Natural killer cell (primary cell): ENCODE measurements at regions not wholly inside any gene's neighbourhood (a gene's known extent, or its start where the extent isn't known, plus 50 kb on each side); places are given as distances from the start of the nearest gene placed in this dataset.

Source experiments
- ATAC-seq, 3 donors: fragments of 150-1000 bp in 2 of 3; fragments of 200-7000 bp in 1 of 3; cut with Tn5 transposase; 1 replicate in 1 of 3; 2 replicates in 2 of 3; pipeline ENCODE4 v1.10.0; 2021; ENCODE audit warnings: mild to moderate bottlenecking in 2 of 3, moderate library complexity in 2 of 3
- DNase-seq, 2 donors: peaks; one replicate each; pipeline versions ENCODE4 v3.0.0 to v3.0.0-alpha.2; 2013 to 2021; ENCODE audit warnings: mixed read lengths in 1 of 2
- H3K27ac ChIP-seq: one replicate; pipeline ENCODE4 v1.5.1; 2013; ENCODE audit warnings: mild to moderate bottlenecking, low read length
- H3K27me3 ChIP-seq: one replicate; pipeline ENCODE4 v1.6.1; 2013; ENCODE audit warnings: low read length; ENCODE audit not compliant: control insufficient read depth, insufficient read depth
- H3K36me3 ChIP-seq: one replicate; pipeline ENCODE4 v1.6.1; 2013; ENCODE audit warnings: low read length; ENCODE audit not compliant: control insufficient read depth, insufficient read depth
- H3K4me1 ChIP-seq: one replicate; pipeline ENCODE4 v1.6.1; 2013; ENCODE audit warnings: low read length; ENCODE audit not compliant: control insufficient read depth, insufficient read depth
- H3K4me3 ChIP-seq: one replicate; pipeline ENCODE4 v1.5.1; 2013; ENCODE audit warnings: low read length
- H3K9me3 ChIP-seq: one replicate; pipeline ENCODE4 v1.6.1; 2013; ENCODE audit warnings: low read length; ENCODE audit not compliant: control insufficient read depth, insufficient read depth
- H3K27ac Mint-ChIP-seq, 2 donors: one replicate each; pipeline ENCODE4 v1.8.0; 2022; ENCODE audit warnings: mild to moderate bottlenecking in 2 of 2, mixed read lengths in 2 of 2, moderate library complexity in 1 of 2
- H3K27me3 Mint-ChIP-seq, 2 donors: one replicate each; pipeline ENCODE4 v1.8.0; 2022; ENCODE audit warnings: low read depth in 2 of 2, mixed read lengths in 2 of 2
- H3K36me3 Mint-ChIP-seq: one replicate; pipeline ENCODE4 v1.8.0; 2022; ENCODE audit warnings: mixed read lengths
- H3K4me1 Mint-ChIP-seq, 2 donors: one replicate each; pipeline ENCODE4 v1.8.0; 2022; ENCODE audit warnings: mixed read lengths in 2 of 2
- H3K4me3 Mint-ChIP-seq: one replicate; pipeline ENCODE4 v1.8.0; 2022; ENCODE audit warnings: mild to moderate bottlenecking, moderate library complexity, mixed read lengths
- H3K9me3 Mint-ChIP-seq, 2 donors: one replicate each; pipeline ENCODE4 v1.8.0; 2022; ENCODE audit warnings: mixed read lengths in 2 of 2
- WGBS: methylation state at CpG from one replicate; pipeline ENCODE4 v1.1.7; 2013; ENCODE audit warnings: missing lambda C conversion rate; ENCODE audit not compliant: insufficient coverage; 5-methylcytosine and 5-hydroxymethylcytosine counted together
- intact Hi-C: fragments of 100-400 bp; cut with micrococcal nuclease; formaldehyde crosslinking; loops from one replicate; pipeline ENCODE4 v1.14.2; 2022
- TF ChIP-seq, protein P1 (sequence below): fragments of 200-600 bp; IDR thresholded peaks from one replicate; pipeline ENCODE4 v1.8.0; 2022; ENCODE audit warnings: antibody characterized with exemption

GRCh38 chr1:222168621-222169020 lies 379.3 kb downstream of the HHIPL2 start:
- H3K27me3 Mint-ChIP-seq, result peaks cover 0 to 11% of the 10 kb centered on the region in 2 donors
- H3K27ac ChIP-seq, result no peak overlapping the region
- H3K27me3 ChIP-seq, result no peaks in the 10 kb centered on the region
- H3K4me3 ChIP-seq, result no peak overlapping the region
- peaks cover 0 to 5% of the 10 kb centered on the region in 2 donors for H3K4me1 Mint-ChIP-seq
- H3K4me3 Mint-ChIP-seq, result no peak overlapping the region
- ATAC-seq, result no peak
- DNase-seq, result no peak
- 90% methylated on average over 1 of the region's 1 CpG for WGBS
- peaks cover 10% of the 10 kb centered on the region for H3K9me3 ChIP-seq
- no peaks in the 10 kb centered on the region for H3K36me3 Mint-ChIP-seq
- H3K4me1 ChIP-seq, result peaks cover 5% of the 10 kb centered on the region
- no peak overlapping the region for H3K27ac Mint-ChIP-seq
- intact Hi-C loops, result no loop called here
- no peaks in the 10 kb centered on the region for H3K9me3 Mint-ChIP-seq
- TF ChIP-seq, protein P1, sequence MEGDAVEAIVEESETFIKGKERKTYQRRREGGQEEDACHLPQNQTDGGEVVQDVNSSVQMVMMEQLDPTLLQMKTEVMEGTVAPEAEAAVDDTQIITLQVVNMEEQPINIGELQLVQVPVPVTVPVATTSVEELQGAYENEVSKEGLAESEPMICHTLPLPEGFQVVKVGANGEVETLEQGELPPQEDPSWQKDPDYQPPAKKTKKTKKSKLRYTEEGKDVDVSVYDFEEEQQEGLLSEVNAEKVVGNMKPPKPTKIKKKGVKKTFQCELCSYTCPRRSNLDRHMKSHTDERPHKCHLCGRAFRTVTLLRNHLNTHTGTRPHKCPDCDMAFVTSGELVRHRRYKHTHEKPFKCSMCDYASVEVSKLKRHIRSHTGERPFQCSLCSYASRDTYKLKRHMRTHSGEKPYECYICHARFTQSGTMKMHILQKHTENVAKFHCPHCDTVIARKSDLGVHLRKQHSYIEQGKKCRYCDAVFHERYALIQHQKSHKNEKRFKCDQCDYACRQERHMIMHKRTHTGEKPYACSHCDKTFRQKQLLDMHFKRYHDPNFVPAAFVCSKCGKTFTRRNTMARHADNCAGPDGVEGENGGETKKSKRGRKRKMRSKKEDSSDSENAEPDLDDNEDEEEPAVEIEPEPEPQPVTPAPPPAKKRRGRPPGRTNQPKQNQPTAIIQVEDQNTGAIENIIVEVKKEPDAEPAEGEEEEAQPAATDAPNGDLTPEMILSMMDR, result no peak
- no peaks in the 10 kb centered on the region for H3K36me3 ChIP-seq

- Histone ChIP-seq H3K27me3 (no peaks in the 10 kb centered on the region), H3K36me3 (no peaks in the 10 kb centered on the region), H3K9me3 (peaks cover 10% of the 10 kb centered on the region), H3K4me3 (no peak overlapping the region), H3K27ac (no peak overlapping the region), H3K4me1 (peaks cover 5% of the 10 kb centered on the region)
- TF ChIP-seq, protein P1, result no peak
- intact Hi-C loops, result loop anchor here (1.0 kb wide), 1 partner anchor 72 kb away; no protein-coding TSS in a partner anchor
- no peak for DNase-seq
- Mint-ChIP-seq H3K36me3 (no peaks in the 10 kb centered on the region), H3K27me3 (peaks cover 0 to 11% of the 10 kb centered on the region in 2 donors), H3K4me1 (peaks cover 0 to 5% of the 10 kb centered on the region in 2 donors), H3K9me3 (no peaks in the 10 kb centered on the region), H3K27ac (no peak overlapping the region), H3K4me3 (no peak overlapping the region)
- ATAC-seq, result no peak
- 86% methylated on average over 1 of the region's 1 CpG for WGBS
Observed at GRCh38 chr1:222167896-222168295, 380.0 kb downstream of the HHIPL2 start.

DNA sequence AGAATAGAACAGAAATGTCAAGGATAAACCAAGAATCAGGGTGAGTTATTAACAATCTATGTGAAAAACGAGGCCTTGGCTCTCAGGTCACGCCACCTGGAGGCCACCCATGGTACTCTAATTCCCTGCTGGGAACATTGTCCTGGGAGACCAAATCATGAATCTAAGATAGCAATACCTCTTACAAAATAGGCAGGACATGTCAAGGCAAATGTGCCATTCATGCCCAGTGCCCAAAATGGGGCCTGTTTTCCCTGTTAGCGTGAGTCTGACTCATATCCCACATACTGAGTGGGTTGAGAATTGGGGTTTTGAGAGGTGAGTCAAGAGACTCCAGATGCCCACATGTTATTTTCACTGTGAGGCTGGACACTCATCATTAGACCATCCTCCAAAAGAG lies 380.8 kb downstream of the HHIPL2 start:
- peak in 2 of 3 donors; percentile 26 to 50 for ATAC-seq
- TF ChIP-seq, protein P1, result peak; percentile 63
- Mint-ChIP-seq H3K36me3 (no peaks in the 10 kb centered on the region), H3K27me3 (peaks cover 0 to 11% of the 10 kb centered on the region in 2 donors), H3K9me3 (no peaks in the 10 kb centered on the region), H3K4me3 (no peak overlapping the region), H3K27ac (no peak overlapping the region), H3K4me1 (peaks cover 0 to 5% of the 10 kb centered on the region in 2 donors)
- H3K27me3 ChIP-seq, result no peaks in the 10 kb centered on the region
- peaks cover 10% of the 10 kb centered on the region for H3K9me3 ChIP-seq
- 77% methylated on average over 2 of the region's 3 CpGs for WGBS
- H3K4me1 ChIP-seq, result peaks cover 5% of the 10 kb centered on the region
- intact Hi-C loops, result loop anchor here (1.0 kb wide), 1 partner anchor 71 kb away; no protein-coding TSS in a partner anchor
- DNase-seq, result peak; percentile 21 to 26
- no peak overlapping the region for H3K4me3 ChIP-seq
- no peak overlapping the region for H3K27ac ChIP-seq
- H3K36me3 ChIP-seq, result no peaks in the 10 kb centered on the region

GRCh38 chr1:222165629-222166028 lies 382.3 kb downstream of the HHIPL2 start:
- no peaks in the 10 kb centered on the region for H3K36me3 Mint-ChIP-seq
- Histone ChIP-seq H3K4me3 (no peak overlapping the region), H3K4me1 (peaks cover 1% of the 10 kb centered on the region), H3K27ac (no peak overlapping the region), H3K27me3 (no peaks in the 10 kb centered on the region), H3K36me3 (no peaks in the 10 kb centered on the region), H3K9me3 (peaks cover 7% of the 10 kb centered on the region)
- H3K4me1 Mint-ChIP-seq, result peaks cover 0 to 8% of the 10 kb centered on the region in 2 donors
- no peaks in the 10 kb centered on the region for H3K9me3 Mint-ChIP-seq
- TF ChIP-seq, protein P1, result no peak
- 92% methylated on average over 3 of the region's 3 CpGs for WGBS
- no peak overlapping the region for H3K27ac Mint-ChIP-seq
- ATAC-seq (no peak), DNase-seq (no peak)
- no peak overlapping the region for H3K4me3 Mint-ChIP-seq
- peaks cover 0 to 11% of the 10 kb centered on the region in 2 donors for H3K27me3 Mint-ChIP-seq
- intact Hi-C loops, result no loop called here
